ENCODE measurements at regions not wholly inside any gene's neighbourhood (a gene's known extent, or its start where the extent isn't known, plus 50 kb on each side); places are given as distances from the start of the nearest gene placed in this dataset.
A peak's percentile ranks its signal among the peaks of the same experiment; 100 is the strongest.
"Not testable (repeated sequence)": the region's sequence is repeated elsewhere in the genome, so short reads cannot be mapped to it uniquely, and the experiment has no call there.

DNA sequence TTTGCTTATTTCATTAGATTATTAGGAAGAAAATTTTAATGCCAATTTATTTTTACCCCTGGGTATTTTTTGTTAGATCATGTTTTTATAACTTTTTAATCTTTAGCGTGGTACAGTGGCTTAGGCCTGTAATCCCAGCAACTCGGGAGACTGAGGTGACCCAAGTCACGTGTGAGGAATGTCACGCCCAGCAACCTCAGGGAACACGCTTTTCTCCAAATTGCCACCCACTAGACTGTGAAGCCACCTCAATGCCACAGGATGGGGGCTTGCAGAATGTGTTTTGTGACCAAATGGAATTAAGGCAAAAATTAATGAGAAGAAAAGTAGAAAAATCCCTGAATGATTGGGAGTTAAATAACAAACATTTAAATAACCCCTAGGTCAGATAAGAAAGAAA is 141.8 kb downstream of the LAT start:
- no peak for FAIRE-seq

DNA sequence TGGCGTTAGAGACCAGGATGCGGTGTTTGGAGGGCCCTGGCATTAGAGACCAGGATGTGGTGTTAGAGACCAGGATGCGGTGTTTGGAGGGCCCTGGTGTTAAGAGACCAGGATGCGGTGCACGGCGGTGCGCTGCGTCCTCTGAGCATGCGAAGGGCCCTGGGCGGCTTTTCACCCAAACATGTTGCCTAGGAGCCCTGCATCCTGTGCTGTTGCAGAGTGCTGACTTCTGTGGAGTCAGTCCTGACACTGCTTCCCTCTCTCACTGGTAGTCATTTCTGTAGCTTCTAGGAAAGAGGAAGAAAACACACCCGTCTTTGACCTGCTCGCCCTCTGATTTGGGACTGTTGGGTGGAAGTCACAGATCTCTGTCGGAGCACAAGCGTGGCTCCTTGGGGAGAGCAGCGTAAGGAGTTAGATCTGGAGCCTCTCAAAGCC is 141.2 kb downstream of the LAT start:
- FAIRE-seq, result no peak

DNA sequence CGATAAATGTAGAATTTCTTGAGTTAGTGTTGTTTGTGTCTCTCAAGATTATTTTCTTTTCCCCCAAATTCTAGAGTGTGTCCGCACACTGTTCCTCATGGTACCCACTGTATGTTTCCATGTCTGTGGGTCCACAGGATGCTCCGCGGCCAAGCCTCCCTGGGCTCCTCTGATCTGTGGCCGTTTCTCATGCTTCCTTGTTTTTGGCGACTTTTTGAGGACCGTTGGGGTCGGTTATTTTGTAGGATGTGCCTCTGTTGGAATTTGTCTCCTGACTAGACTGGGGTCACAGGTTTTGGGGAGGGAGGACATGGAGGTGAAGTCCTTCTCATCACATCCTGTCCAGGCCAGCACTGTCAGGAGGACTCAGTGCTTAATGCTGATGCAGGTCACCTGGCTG is 140.0 kb downstream of the LAT start:
- FAIRE-seq, result no peak

DNA sequence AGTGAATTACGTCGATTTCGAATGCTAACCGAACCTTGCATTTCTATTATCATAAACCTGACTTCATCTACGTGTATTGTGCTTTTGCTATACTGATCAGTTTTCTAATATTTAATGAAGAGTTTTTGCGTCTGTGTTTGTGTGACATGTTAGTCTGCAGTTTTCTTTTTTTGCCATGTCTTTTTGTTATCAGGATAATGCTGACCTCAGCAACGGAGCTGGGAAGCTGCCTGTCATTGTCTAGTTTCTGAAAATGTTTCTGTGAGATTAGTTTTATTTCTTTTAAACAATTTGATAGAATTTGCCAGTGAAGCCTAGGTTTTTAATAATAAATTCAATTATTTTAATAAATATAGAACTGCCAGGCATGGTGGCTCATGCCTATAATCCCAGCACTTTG is 139.3 kb downstream of the LAT start:
- FAIRE-seq, result not testable (repeated sequence)

DNA sequence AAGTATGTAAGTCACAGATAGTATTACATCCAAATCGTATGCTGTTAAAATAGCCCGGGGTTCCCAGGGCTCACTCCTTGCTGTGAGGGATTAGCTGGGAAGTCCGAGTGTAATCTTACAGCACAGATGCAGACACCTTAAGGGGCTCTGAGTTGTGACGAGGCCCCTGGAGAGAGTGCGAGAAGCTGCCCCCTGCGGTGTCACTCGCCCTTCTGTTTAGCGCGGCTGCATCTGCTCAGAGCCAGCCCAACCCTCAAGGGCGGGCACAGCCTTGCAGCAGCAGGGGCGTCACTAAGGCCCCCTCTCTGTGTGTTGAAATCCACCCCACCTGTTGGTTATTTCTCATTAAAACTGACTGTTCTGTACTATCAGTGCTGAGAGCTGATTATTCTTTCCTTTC is 135.8 kb downstream of the LAT start:
- not testable (repeated sequence) for FAIRE-seq

DNA sequence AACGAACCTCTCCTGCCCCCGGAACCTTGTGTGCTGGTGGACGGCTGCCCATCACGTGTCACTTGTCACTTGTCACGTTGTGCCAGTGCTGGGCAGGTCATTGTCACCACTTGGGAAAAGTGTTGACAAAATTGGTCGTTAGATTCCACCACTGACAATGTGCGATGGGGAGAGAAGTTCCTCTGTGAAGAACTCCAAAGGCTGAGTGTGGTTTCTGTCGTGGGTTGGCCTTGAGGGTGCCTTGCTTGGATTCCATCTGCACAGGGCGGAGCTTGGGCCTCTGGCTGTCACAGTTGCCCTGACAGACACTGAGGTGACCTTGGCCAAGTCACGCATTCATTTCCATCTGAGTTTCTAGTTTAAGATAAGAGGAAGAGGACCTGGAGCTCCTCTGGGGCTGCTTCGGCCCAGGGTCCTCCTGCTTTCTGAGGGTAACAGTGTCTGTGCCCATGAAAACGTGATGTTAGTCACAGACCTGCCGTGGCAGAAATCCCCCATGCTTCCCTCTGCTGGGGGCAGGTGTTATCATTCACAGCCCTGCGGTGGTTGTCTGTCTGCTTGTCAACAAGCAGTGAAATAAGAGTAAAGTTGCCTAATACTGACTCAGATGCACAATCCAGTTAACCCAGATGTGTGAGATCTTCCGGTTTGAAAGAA is 133.6 kb downstream of the LAT start:
- FAIRE-seq, result not testable (repeated sequence)

DNA sequence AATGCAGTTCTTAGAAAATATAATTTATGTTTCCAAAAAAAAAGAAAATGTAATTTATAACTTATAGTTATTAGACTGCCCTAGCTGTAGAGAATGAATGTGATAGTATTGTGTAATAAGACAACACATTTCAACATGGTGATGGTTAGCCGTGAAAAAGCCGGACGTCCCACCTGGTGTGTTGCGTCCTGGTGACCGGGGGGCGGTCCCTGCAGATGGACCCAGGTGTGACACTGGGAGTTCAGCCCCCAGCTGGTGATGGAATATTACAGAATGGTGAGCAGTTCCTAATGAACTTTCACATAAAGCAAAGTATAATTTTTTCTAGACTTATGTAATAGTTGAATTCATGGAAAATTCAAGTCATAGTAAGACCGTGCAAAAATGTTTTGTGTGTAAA is 132.8 kb downstream of the LAT start:
- FAIRE-seq, result no peak

DNA sequence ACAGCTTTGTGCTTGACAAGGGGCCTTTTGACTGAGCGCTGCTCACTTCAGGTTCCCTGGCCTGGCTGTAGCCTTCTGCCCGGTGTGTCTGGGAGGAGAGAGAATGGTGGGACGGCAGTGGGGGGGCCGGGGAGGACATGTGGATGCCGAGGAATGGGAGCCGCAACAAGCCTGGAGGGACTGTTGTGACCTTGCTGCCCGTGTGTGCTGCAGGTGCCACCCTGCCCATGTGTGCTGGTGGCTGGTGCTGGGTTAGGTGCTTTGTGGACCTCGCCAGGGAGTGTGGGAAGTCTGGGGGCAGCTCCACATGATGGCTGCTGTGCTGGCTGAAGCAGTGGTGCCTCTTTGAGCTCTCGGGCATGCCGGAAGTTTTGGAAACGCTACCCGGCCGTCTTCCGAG is 132.1 kb downstream of the LAT start:
- no peak for FAIRE-seq

DNA sequence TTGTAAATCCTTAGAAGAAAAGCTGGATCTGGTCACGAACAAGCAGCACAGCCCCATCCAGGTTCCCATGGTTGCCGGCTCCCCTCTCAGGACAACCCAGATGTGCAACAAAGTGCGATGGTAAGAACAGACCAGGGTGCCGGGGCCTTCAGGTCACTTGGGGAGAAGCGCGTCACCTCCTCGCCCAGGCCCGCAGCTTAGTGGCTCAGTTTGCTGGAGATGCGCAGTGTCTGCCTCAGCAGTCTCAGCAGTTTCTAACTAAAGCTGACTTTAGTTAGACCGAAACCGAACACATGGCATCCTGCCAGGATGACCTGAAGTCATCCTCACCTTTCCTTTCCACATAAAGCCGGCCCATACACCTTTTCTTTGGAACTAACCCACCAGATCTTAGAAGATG is 131.4 kb downstream of the LAT start:
- FAIRE-seq, result not testable (repeated sequence)

DNA sequence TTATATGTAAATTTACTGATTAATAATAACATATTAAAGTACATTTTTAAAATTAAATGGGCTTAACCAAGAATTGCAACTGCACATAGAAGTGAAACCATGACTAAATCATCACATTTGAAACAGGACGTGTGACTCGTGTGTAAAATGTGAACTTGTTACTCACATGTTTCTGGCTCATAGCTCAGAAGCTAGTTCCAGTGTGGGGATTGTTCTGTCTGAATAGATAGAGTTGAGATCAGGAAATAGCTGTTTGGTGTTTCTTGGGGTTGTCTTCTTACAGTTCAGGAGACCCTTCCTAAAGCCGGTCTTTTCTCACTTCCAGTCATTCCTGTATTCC is 130.9 kb downstream of the LAT start:
- peak; percentile 13 for FAIRE-seq

DNA sequence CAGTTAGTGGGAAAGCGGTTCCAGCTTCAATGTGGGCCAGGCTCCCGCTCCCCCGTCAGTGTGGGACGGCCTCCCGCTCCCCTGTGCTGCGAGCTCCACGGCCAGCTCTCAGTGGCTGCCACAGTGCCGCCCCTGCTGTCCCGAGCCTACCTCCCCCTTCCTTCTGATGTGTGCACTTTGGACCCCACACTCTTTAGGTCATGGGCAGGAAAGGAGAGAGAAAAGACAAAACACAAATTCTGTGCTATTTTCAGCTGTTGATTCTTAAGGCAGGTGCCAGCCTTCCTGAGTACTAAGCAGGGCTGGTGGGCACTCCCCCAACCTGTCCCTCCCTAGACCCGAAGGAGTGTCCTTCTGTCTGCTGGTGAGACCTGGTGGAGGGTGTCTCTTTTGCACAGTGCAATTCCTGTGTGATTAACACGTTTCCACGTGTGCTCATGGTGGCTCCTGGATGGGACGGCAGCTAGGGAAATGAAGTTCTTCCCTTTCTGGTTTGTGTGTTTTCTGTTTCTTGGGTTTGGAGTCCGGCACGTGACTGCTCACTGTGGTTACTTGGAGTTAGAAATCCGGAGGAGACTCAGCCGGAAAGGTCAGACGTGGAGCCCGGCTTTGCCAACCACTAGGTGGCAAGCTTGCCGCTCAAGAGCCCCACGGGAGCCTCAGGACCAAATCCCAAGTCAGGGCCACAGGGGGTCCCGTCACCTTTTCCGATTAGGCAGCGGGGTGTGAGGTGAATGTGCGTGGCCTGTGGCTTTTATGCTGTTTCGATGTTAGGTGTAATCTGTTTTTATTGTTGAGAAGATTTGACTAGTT is 130.3 kb downstream of the LAT start:
- not testable (repeated sequence) for FAIRE-seq

DNA sequence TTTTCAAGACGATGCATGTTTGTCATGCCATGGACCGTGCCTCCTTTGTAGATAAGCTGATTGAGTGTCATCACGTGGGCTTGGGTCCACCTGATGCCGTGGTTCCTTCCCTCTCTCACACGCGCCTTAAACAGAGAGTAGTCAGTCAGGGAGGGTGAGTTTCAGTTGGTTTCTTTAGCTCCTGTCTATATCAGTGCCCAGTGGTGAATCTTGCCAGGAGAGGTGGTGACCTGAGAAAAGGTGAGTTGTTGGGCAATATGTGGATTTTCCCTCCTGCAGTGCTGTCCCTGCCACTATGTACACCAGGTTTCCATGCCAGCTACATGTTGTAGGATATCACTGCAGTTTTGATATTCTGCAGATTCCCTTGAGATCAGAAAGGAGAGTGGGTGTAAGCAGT is 129.7 kb downstream of the LAT start:
- FAIRE-seq, result no peak

DNA sequence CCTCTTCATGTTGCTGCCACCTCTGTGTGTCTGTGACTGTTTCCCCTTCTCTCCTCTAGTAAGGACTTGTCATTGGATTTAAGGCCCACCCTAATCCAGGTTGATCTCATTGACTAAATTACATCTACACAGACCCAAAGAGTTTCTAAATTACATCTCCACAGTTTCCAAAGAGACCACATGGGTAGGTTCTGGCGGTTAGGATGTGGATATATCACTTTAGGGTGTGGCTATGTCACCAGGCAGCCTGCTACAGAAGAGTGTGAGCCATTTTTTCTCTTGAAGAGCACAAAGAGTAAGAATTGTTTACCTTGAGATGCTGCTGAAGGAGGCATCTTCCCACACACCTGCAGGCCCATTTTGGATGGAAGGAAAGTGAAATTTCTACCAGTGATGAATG is 128.6 kb downstream of the LAT start:
- not testable (repeated sequence) for FAIRE-seq

DNA sequence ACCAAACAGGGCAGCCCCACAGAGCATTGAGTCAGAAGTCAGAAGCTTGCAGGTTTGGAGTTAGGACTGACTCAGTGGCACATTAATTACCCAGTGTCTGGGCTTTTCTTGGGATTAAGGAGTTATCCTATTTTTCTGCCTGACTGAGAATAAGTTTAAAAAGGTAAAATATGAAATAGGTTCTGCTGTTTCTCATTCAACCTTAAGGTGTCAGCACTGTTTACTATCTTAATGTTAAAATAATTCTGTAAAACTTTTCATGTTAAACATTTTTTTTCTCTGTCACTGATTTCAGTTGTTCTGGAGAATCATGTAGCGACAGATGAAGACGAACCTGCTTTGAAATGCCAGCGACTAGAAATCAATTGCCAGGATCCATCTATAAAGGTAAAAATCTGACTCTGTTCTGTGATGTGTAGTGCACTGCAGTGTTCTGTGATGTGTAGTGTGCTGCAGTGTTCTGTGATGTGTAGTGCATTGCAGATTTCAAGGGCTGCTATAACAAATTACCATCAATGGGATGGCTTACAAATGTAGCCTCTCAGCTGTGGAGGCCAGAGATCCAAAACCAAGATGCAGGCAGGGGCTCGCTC is 128.0 kb downstream of the LAT start:
- no peak for FAIRE-seq

DNA sequence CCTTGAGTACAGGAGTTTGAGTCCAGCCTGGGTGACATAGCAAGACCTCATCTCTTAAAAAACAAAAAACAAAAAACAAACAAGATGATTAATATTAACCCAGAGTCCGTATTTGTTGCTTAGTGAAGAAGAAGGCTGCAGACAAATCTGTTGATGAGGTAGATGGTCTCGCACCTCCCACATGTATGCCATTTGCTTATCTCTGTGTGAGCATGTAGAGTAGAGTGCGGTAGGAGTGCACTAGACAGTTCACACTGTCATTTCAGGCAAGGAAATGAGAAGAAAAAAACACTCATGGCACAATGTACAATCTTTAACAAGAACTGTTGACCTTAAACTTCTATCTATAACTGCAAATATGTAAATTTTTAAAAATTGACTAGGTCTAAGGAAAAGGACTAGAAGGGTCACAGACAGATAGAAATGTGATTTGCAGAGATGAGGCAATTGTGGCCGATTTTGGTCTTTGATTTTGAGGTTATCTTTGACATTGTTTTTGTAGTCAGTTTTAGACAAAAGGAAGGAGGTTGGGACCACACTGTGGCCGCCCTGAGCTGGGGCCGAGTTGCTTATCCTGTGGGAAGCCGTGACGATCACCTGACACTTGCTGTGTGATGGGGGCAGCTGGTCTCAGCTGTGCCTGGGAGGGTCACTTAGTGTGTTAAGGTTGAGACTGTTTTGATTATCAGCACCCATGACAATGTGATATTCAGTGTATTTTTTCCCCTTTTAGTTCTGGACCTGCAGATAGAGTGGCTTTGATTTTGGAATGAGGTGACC is 127.2 kb downstream of the LAT start:
- FAIRE-seq, result not testable (repeated sequence)

DNA sequence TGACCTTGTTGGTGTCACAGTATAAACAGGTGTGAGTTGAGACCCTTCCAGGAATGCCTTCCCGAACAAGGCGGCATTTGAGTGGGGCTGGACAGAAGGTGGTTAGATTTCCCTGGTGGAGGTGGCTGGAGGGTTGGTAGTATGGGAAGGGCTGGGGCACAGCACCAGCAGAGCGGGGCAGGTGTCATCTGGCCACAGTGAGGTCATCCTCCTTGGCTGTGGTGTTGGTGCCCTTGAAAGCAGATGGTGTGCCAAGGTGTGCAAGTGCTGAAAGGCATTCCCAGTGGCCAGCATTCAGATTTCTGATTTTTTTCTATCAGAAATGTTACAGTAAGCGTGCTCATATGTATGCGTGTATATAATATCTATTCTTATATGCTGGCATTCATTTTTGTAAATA is 126.6 kb downstream of the LAT start:
- FAIRE-seq, result no peak

DNA sequence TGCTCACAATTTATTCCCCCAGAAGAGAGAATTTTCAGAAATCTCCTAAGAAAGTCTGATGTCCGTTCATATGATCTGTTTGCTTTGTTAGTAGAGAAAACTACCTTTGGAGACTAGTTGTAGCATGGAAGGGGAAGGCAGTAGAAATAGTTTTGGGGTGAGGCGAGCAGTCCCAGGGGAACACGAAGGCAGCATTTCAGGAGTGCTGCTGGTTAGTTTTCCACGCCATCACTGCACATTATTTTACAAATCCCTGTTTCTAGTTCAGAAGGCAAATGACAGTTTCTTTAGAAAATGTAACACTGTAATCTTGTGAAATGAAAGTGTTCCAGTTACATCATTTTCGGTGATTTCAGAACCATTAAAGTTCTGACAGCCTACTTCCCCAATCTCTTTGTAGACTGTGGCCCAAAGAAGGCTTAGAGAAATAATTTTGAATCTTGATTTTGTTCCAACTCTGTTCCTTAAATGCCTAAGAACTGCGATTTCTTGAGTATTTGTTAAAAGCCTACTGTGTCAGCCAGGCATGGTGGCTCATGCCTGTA is 123.8 kb downstream of the LAT start:
- FAIRE-seq, result not testable (repeated sequence)

DNA sequence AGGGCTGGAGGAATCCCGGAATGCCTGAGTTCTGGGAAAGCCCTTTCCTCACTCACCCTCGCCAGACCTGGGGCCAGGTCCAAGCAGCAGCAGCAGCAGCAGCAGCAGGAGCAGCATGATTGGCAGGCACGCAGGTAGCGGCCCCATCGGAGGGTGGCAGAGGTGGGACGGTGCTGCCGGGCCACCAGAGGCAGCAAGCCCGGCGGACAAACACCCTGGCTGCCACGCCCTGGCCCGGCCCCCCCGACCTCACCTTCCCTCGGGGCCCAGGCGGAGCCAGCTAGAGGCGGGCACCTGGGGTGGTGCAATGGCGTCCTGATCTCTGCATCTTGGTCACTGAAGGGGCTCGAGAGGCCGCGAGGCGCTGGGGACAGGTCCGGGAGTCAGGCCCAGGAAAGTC is 122.4 kb downstream of the LAT start:
- no peak for FAIRE-seq

DNA sequence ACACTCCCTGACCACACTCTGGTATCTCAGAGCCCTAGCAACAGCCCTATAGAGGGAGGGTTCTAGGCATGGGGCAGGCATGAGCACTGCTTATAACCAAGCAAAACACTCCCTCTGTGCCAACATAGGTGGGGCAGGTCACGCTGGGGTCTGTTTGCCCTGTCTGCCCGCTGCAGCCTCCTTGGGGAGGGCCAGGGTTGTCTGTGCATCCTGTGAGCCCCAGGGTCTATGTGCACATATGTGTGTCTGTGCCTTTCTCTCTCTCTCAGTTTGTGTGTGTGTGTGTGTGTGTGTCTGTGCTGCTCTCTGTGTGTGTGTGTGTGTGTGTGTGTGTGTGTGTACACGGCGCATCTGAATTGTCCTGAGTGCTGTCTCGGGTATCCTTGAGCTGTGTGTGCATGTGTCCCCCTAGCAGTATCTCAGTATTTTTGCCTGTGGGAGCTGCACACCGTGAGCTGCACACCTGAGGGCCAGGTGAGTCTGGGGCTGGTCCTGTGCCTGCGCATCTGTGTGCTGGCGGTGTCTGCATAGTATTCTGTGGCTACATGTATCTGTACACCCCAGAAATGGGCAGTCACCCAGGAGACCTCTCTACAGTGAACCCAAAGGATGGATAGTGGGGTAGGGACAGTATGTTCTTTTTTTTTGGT is 121.5 kb downstream of the LAT start:
- FAIRE-seq, result not testable (repeated sequence)

DNA sequence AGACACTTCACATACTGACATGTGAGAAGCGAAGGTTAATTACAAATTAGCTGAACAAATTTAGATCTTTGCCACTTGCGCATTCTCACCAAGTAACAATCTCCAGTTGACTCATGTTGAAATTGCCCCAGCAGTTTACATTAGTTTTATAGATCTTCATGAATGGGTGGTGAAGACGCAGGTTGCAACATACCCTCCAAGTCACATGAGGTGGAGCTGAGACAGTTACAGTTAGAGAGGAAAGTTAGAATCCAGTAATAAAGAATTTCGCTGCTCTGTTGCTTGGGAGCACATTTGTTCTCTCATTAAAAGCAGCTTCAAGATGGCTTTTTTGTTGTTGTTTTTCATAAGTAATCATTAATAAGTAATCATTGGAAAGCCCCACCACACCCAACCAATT is 119.7 kb downstream of the LAT start:
- FAIRE-seq, result not testable (repeated sequence)

DNA sequence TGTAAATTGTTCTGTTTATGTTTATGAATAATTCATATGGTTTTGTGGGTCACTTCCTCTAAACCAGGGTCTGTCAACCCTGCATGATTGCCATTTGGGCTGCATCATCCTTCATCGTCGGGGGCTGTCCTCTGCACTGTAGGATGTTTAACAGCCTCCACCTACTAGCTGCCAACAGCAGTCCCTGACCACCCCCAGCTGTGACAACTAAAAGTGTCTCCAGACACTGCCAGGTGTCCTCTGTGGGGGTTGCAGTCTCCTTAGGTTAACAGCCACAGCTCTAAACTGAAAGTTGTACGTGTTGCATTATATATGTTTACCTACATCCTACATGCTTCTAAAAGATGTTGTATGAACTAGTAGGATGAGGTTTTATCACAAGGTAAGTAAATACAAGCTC is 113.1 kb downstream of the LAT start:
- FAIRE-seq, result not testable (repeated sequence)
